ENCODE measurements at regions not wholly inside any gene's neighbourhood (a gene's known extent, or its start where the extent isn't known, plus 50 kb on each side); places are given as distances from the start of the nearest gene placed in this dataset.

GRCh38 chrX:35292522-35292921, 349.9 kb downstream of the FAM47B start:
- TF ChIP-seq POLR2A (IDR thresholded peaks at IDR 0.05; ENCODE audit: low read length) (no peak), GATA1 (IDR thresholded peaks at IDR 0.05; ENCODE audit: low read depth, low read length) (no peak)

All from erythroblast (primary cell).